Endodermal cell (in vitro differentiated cells): ENCODE measurements at regions not wholly inside any gene's neighbourhood (a gene's known extent, or its start where the extent isn't known, plus 50 kb on each side); places are given as distances from the start of the nearest gene placed in this dataset.

ENCODE experiments used
- DNase-seq: peaks from one replicate; pipeline ENCODE4 v3.0.0-alpha.2; 2017
- H3K27ac ChIP-seq: 2 replicates; pipeline ENCODE4 v1.5.1; 2013; ENCODE audit warnings: mild to moderate bottlenecking, low read depth, low read length, moderate library complexity
- H3K27me3 ChIP-seq: 2 replicates; pipeline ENCODE4 v1.6.1; 2013; ENCODE audit warnings: mild to moderate bottlenecking, low read length, moderate library complexity; ENCODE audit not compliant: insufficient read depth, control insufficient read depth, poor library complexity, severe bottlenecking
- H3K36me3 ChIP-seq: 2 replicates; pipeline ENCODE4 v1.7.0; 2013; ENCODE audit warnings: mild to moderate bottlenecking, low read length, moderate library complexity; ENCODE audit not compliant: control insufficient read depth, insufficient read depth
- H3K4me1 ChIP-seq: one replicate; pipeline ENCODE4 v1.7.0; 2013; ENCODE audit warnings: low read length; ENCODE audit not compliant: control insufficient read depth, insufficient read depth
- H3K4me3 ChIP-seq: 2 replicates; pipeline ENCODE4 v1.5.1; 2013; ENCODE audit warnings: mild to moderate bottlenecking, low read length, moderate library complexity
- H3K9ac ChIP-seq: 2 replicates; pipeline ENCODE4 v1.6.1; 2013; ENCODE audit warnings: mild to moderate bottlenecking, low read length, moderate library complexity; ENCODE audit not compliant: poor library complexity, severe bottlenecking; ENCODE audit errors: extremely low read depth
- H3K9me3 ChIP-seq: 2 replicates; pipeline ENCODE4 v1.6.1; 2013; ENCODE audit warnings: mild to moderate bottlenecking, low read length, moderate library complexity; ENCODE audit not compliant: control insufficient read depth
- H3K27ac Mint-ChIP-seq: 2 replicates; pipeline ENCODE4 v1.8.0; 2020; ENCODE audit warnings: mixed read lengths
- H3K27me3 Mint-ChIP-seq: 2 replicates; pipeline ENCODE4 v1.8.0; 2021; ENCODE audit warnings: mild to moderate bottlenecking, mixed read lengths; ENCODE audit not compliant: insufficient read depth
- H3K36me3 Mint-ChIP-seq: 2 replicates; pipeline ENCODE4 v1.8.0; 2020; ENCODE audit warnings: low read depth, mixed read lengths
- H3K4me1 Mint-ChIP-seq: 2 replicates; pipeline ENCODE4 v1.8.0; 2020; ENCODE audit warnings: mixed read lengths
- H3K4me3 Mint-ChIP-seq: 2 replicates; pipeline ENCODE4 v1.8.0; 2020; ENCODE audit warnings: mild to moderate bottlenecking, moderate library complexity, mixed read lengths
- H3K9me3 Mint-ChIP-seq: 2 replicates; pipeline ENCODE4 v1.8.0; 2020; ENCODE audit warnings: mild to moderate bottlenecking, mixed read lengths
- WGBS, 2 experiments: methylation state at CpG; one replicate each; pipeline versions ENCODE4 v1.1.5 to v1.1.7; 2013; ENCODE audit warnings: missing lambda C conversion rate in 2 of 2, mixed read lengths in 1 of 2; ENCODE audit not compliant: insufficient coverage in 1 of 2, insufficient read length in 1 of 2; 5-methylcytosine and 5-hydroxymethylcytosine counted together
- TF ChIP-seq, protein P1 (sequence below): fragments of 200-600 bp; sonication (generic); conservative IDR thresholded peaks from 2 replicates; pipeline ENCODE4 v1.5.0; 2021; ENCODE audit warnings: antibody characterized with exemption, mild to moderate bottlenecking

GRCh38 chr22:47963660-47964059 lies 1201.2 kb downstream of the TBC1D22A start:
- no peaks in the 10 kb centered on the region for H3K4me1 ChIP-seq
- DNase-seq, result no peak
- no peak overlapping the region for H3K9ac ChIP-seq
- Mint-ChIP-seq H3K36me3 (no peaks in the 10 kb centered on the region), H3K27me3 (no peaks in the 10 kb centered on the region), H3K4me3 (no peak overlapping the region), H3K4me1 (no peaks in the 10 kb centered on the region), H3K9me3 (peaks cover 76% of the 10 kb centered on the region), H3K27ac (no peak overlapping the region)
- TF ChIP-seq, protein P1, sequence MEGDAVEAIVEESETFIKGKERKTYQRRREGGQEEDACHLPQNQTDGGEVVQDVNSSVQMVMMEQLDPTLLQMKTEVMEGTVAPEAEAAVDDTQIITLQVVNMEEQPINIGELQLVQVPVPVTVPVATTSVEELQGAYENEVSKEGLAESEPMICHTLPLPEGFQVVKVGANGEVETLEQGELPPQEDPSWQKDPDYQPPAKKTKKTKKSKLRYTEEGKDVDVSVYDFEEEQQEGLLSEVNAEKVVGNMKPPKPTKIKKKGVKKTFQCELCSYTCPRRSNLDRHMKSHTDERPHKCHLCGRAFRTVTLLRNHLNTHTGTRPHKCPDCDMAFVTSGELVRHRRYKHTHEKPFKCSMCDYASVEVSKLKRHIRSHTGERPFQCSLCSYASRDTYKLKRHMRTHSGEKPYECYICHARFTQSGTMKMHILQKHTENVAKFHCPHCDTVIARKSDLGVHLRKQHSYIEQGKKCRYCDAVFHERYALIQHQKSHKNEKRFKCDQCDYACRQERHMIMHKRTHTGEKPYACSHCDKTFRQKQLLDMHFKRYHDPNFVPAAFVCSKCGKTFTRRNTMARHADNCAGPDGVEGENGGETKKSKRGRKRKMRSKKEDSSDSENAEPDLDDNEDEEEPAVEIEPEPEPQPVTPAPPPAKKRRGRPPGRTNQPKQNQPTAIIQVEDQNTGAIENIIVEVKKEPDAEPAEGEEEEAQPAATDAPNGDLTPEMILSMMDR, result no peak
- H3K36me3 ChIP-seq, result no peaks in the 10 kb centered on the region
- H3K9me3 ChIP-seq, result peaks cover 10% of the 10 kb centered on the region
- WGBS, 2 experiments, result 79 to 94% methylated on average over 5 to 6 of the region's 6 CpGs
- no peak overlapping the region for H3K27ac ChIP-seq
- no peak overlapping the region for H3K4me3 ChIP-seq
- H3K27me3 ChIP-seq, result no peaks in the 10 kb centered on the region

DNA sequence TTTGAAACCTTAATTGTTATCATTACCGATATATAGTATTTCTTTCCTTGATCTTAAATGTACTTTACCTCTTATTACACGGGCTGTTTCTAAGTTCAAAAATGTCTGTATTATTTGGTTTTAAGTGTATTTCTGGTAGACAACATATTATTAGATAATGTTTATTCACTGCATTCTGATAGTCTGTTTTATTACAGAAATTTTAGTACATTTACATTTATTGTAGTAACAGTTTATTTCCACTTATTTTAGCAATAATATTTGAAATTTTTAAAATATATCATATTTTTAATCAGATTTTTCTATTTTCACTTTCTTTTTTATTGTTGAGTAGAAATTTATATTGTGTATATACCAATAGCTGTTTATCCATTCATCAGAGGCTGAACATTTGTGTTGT lies 1195.2 kb downstream of the TBC1D22A start:
- TF ChIP-seq, protein P1, result no peak
- Histone ChIP-seq H3K36me3 (no peaks in the 10 kb centered on the region), H3K27ac (no peak overlapping the region), H3K9ac (no peak overlapping the region), H3K27me3 (no peaks in the 10 kb centered on the region), H3K4me3 (no peak overlapping the region), H3K9me3 (peaks cover 38% of the 10 kb centered on the region), H3K4me1 (no peaks in the 10 kb centered on the region)
- Mint-ChIP-seq H3K9me3 (peaks cover 60% of the 10 kb centered on the region), H3K4me3 (no peak overlapping the region), H3K27ac (no peak overlapping the region), H3K4me1 (no peaks in the 10 kb centered on the region), H3K36me3 (no peaks in the 10 kb centered on the region), H3K27me3 (no peaks in the 10 kb centered on the region)
- no CpG with 5 or more reads among the region's 2 CpGs for WGBS, 2 experiments
- no peak for DNase-seq

GRCh38 chr22:47954107-47954506 lies 1191.7 kb downstream of the TBC1D22A start:
- H3K9me3 Mint-ChIP-seq, result peaks cover 71% of the 10 kb centered on the region
- TF ChIP-seq, protein P1, result no peak
- WGBS, 2 experiments, result 77 to 100% methylated on average over 1 to 7 of the region's 7 CpGs
- H3K4me1 Mint-ChIP-seq, result no peaks in the 10 kb centered on the region
- H3K9ac ChIP-seq, result no peak overlapping the region
- peaks cover 2% of the 10 kb centered on the region for H3K27me3 Mint-ChIP-seq
- no peak for DNase-seq
- H3K4me1 ChIP-seq, result no peaks in the 10 kb centered on the region
- H3K4me3 Mint-ChIP-seq, result no peak overlapping the region
- H3K27ac ChIP-seq, result no peak overlapping the region
- peaks cover 58% of the 10 kb centered on the region for H3K9me3 ChIP-seq
- H3K36me3 ChIP-seq, result no peaks in the 10 kb centered on the region
- no peaks in the 10 kb centered on the region for H3K27me3 ChIP-seq
- no peak overlapping the region for H3K4me3 ChIP-seq
- no peaks in the 10 kb centered on the region for H3K36me3 Mint-ChIP-seq
- no peak overlapping the region for H3K27ac Mint-ChIP-seq
